Bronchial epithelial cell (primary cell): ENCODE measurements at regions not wholly inside any gene's neighbourhood (a gene's known extent, or its start where the extent isn't known, plus 50 kb on each side); places are given as distances from the start of the nearest gene placed in this dataset.

Source experiments
- DNase-seq: peaks from one replicate; pipeline ENCODE4 v3.0.0-alpha.2; 2010; ENCODE audit warnings: low read depth
- FAIRE-seq: peaks from 2 replicates; lab custom pipeline; 2011; peaks lifted over from hg19 to GRCh38; lab: Jason Lieb, UNC
- H3K27me3 ChIP-seq: 2 replicates; pipeline ENCODE4 v1.5.1; 2011; ENCODE audit warnings: low read length; ENCODE audit not compliant: control insufficient read depth, insufficient read depth
- H3K36me3 ChIP-seq: 2 replicates; pipeline ENCODE4 v1.5.1; 2011; ENCODE audit warnings: low read length; ENCODE audit not compliant: control insufficient read depth, insufficient read depth
- H3K4me3 ChIP-seq: 2 replicates; pipeline ENCODE4 v1.5.1; 2011; ENCODE audit warnings: mild to moderate bottlenecking, low read depth, low read length, control low read depth
- TF ChIP-seq, protein P1 (sequence below): IDR thresholded peaks from 2 replicates; pipeline ENCODE4 v1.5.1; 2011; ENCODE audit warnings: mild to moderate bottlenecking, moderate library complexity, low read length, control low read depth, inconsistent platforms; ENCODE audit not compliant: insufficient read depth, severe bottlenecking

DNA sequence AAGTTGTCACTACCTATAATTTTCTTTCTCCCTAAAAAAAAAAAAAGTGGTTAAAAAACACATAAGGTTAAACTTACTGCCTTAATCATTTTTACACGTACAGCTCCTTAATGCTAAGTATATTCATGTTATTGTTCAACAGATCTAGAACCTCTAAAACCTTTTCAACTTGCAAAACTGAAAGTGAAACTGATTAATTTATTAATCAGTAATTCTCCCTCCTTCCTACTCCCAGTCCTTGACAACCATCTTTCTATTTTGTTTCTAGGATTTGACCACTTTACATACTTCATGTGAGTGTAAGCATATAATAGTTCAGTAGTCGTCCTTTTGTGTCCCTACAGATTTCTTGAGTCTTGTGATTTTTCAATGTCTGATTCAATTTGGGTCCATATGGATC is 251.4 kb upstream of the KIF2B start:
- Histone ChIP-seq H3K27me3 (no peaks in the 10 kb centered on the region), H3K36me3 (no peaks in the 10 kb centered on the region), H3K4me3 (no peak overlapping the region)
- DNase-seq: no peak
- TF ChIP-seq, protein P1, sequence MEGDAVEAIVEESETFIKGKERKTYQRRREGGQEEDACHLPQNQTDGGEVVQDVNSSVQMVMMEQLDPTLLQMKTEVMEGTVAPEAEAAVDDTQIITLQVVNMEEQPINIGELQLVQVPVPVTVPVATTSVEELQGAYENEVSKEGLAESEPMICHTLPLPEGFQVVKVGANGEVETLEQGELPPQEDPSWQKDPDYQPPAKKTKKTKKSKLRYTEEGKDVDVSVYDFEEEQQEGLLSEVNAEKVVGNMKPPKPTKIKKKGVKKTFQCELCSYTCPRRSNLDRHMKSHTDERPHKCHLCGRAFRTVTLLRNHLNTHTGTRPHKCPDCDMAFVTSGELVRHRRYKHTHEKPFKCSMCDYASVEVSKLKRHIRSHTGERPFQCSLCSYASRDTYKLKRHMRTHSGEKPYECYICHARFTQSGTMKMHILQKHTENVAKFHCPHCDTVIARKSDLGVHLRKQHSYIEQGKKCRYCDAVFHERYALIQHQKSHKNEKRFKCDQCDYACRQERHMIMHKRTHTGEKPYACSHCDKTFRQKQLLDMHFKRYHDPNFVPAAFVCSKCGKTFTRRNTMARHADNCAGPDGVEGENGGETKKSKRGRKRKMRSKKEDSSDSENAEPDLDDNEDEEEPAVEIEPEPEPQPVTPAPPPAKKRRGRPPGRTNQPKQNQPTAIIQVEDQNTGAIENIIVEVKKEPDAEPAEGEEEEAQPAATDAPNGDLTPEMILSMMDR: no peak
- FAIRE-seq: no peak

DNA sequence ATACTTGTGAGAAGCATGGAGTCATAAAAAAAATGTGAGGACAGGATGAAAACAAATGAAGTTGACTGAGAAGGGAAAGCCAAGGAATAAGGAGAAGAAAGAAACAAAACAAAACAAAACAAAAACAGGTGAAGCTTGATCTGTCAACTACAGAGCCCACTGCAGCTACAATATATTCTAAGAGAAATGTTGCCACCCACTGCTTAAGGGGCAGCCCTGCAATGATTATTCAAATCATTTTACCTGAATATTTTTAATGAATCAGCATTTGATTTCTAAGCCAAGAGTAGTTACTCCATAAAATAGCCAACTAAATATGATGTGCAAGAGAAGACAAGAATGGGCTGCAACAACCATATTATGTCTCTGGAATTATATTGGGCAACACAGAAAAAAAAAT is 252.0 kb upstream of the KIF2B start:
- H3K4me3 ChIP-seq: no peak overlapping the region

DNA sequence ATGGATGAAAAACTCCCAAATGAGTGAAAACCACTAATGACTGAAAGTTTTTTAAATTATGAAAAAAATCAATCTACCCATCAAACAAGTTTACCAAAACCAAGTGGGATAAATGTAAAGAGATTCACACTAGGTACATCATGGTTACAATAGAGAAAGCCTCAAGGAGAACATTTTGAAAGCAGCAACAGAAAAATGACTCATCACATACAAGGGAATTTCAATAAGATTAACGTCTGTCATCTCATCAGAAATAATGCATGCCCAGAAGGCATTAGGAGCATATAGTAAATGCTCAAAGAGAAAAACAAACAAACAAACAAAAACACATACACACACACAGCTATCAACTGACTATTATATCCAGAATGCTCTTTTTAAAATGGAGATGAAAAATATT is 261.8 kb upstream of the KIF2B start:
- TF ChIP-seq, protein P1: no peak
- FAIRE-seq (no peak), DNase-seq (peak; percentile 9)
- no peaks in the 10 kb centered on the region for H3K27me3 ChIP-seq
- no peaks in the 10 kb centered on the region for H3K36me3 ChIP-seq
- H3K4me3 ChIP-seq: no peak overlapping the region

More for the DNA sequence above, 252.0 kb upstream of the KIF2B start:
- H3K27me3 ChIP-seq: no peaks in the 10 kb centered on the region
- TF ChIP-seq, protein P1: no peak
- no peak for FAIRE-seq
- DNase-seq: no peak
- no peaks in the 10 kb centered on the region for H3K36me3 ChIP-seq

DNA sequence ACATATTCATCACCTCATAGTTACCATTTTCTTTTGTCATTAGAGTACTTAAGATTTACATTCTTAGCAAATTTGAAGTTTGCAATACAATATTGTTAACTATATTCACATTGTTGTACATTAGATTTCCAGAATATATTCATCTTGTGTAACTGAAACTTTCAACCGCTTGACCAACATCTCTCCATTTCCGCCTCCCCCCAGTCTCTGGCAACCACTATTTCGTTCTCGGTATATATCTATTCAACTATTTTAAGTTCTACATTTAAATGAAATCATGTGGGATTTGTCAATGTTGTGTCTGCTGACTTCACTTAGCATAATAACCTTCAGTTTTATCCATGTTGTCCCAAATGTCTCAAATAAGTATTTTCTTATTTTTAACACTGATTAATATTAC is 274.5 kb upstream of the KIF2B start:
- DNase-seq (no peak), FAIRE-seq (no peak)
- TF ChIP-seq, protein P1: no peak
- Histone ChIP-seq H3K36me3 (no peaks in the 10 kb centered on the region), H3K27me3 (no peaks in the 10 kb centered on the region), H3K4me3 (no peak overlapping the region)

- no peak overlapping the region for H3K4me3 ChIP-seq
- H3K36me3 ChIP-seq: no peaks in the 10 kb centered on the region
- FAIRE-seq (no peak), DNase-seq (no peak)
- TF ChIP-seq, protein P1: no peak
- H3K27me3 ChIP-seq: no peaks in the 10 kb centered on the region
Observed at GRCh38 chr17:53543472-53543871, 279.3 kb upstream of the KIF2B start.

DNA sequence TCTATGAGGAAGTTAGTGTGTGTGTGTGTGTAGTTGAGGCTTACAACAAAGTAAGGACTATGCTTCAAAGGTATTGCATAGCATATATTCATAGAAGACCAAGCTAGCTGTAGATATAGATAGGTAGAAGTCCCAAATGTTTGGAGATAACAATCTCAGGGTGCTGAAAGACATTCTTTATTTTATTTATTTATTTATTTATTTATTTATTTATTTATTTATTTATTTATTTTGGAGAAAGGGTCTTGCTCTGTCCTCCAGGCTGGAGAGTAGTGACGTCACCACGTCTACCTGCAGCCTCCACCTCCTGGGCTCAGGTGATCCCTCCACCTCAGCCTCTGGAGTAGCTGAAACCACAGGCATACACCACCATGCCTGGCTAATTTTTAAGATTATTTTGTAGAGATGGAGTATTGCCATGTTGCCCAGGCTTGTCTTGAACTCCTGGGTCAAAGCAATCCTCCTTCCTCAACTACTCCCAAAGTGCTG is 284.6 kb upstream of the KIF2B start:
- TF ChIP-seq, protein P1: no peak
- no peak overlapping the region for H3K4me3 ChIP-seq
- no peaks in the 10 kb centered on the region for H3K36me3 ChIP-seq
- DNase-seq (no peak), FAIRE-seq (no peak)
- H3K27me3 ChIP-seq: no peaks in the 10 kb centered on the region
